WTC11 (cell line): ENCODE measurements at regions not wholly inside any gene's neighbourhood (a gene's known extent, or its start where the extent isn't known, plus 50 kb on each side); places are given as distances from the start of the nearest gene placed in this dataset.

Experiments used
- ELF4 ChIP-seq: sonication (generic); formaldehyde crosslinking; IDR thresholded peaks from 2 replicates; pipeline ENCODE4 v1.8.1; 2022; ENCODE audit warnings: low read depth, mild to moderate bottlenecking, moderate library complexity, missing genetic modification reagents
- ESRRA ChIP-seq: sonication (generic); formaldehyde crosslinking; IDR thresholded peaks from 2 replicates; pipeline ENCODE4 v1.8.1; 2022; ENCODE audit warnings: mild to moderate bottlenecking, missing genetic modification reagents, borderline replicate concordance
- MAX ChIP-seq: sonication (generic); formaldehyde crosslinking; IDR thresholded peaks from 2 replicates; pipeline ENCODE4 v1.8.0; 2022; ENCODE audit warnings: mild to moderate bottlenecking, missing genetic modification reagents
- ZNF317 ChIP-seq: sonication (generic); formaldehyde crosslinking; IDR thresholded peaks from 2 replicates; pipeline ENCODE4 v1.8.1; 2023; ENCODE audit warnings: low read depth, mild to moderate bottlenecking, moderate library complexity, missing genetic modification reagents, borderline replicate concordance
- ZNF416 ChIP-seq: fragments of 250-450 bp; sonication (Bioruptor Pico); IDR thresholded peaks from 2 replicates; pipeline ENCODE4 v1.9.0; 2021; ENCODE audit warnings: mild to moderate bottlenecking, inconsistent platforms
- TF ChIP-seq, protein P1 (sequence below): fragments of 200-600 bp; IDR thresholded peaks from 2 replicates; pipeline ENCODE4 v1.8.0; 2022; ENCODE audit warnings: antibody characterized with exemption
- TF ChIP-seq, protein P2 (sequence below): sonication (generic); formaldehyde crosslinking; IDR thresholded peaks from 2 replicates; pipeline ENCODE4 v1.8.0; 2023; ENCODE audit warnings: missing genetic modification reagents

DNA sequence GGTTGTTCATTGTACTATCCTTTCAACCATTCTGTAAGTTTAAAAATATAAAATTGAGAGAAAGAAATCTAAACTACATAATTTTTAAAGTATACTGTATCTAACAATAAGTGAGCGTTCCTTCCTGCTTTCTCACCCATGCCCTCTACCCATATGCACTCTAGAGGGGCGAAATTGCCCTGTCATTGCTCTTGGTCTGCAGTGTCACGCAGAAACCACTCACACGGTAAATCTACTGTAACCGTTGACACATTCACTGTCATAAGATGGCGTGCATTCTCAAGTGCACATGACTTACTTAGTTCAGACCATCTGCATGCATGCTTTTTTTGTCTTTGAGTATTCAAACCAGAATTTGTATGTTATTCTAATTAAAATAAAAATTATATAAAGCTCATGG, 55.7 kb upstream of the NIPBL start:
- TF ChIP-seq, protein P1, sequence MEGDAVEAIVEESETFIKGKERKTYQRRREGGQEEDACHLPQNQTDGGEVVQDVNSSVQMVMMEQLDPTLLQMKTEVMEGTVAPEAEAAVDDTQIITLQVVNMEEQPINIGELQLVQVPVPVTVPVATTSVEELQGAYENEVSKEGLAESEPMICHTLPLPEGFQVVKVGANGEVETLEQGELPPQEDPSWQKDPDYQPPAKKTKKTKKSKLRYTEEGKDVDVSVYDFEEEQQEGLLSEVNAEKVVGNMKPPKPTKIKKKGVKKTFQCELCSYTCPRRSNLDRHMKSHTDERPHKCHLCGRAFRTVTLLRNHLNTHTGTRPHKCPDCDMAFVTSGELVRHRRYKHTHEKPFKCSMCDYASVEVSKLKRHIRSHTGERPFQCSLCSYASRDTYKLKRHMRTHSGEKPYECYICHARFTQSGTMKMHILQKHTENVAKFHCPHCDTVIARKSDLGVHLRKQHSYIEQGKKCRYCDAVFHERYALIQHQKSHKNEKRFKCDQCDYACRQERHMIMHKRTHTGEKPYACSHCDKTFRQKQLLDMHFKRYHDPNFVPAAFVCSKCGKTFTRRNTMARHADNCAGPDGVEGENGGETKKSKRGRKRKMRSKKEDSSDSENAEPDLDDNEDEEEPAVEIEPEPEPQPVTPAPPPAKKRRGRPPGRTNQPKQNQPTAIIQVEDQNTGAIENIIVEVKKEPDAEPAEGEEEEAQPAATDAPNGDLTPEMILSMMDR = no peak
- TF ChIP-seq ZNF317 (CRISPR knock-in tag) (no peak), MAX (CRISPR knock-in tag) (no peak), ZNF416 (no peak), ELF4 (CRISPR knock-in tag) (no peak), ESRRA (CRISPR knock-in tag) (no peak)
- TF ChIP-seq, protein P2, sequence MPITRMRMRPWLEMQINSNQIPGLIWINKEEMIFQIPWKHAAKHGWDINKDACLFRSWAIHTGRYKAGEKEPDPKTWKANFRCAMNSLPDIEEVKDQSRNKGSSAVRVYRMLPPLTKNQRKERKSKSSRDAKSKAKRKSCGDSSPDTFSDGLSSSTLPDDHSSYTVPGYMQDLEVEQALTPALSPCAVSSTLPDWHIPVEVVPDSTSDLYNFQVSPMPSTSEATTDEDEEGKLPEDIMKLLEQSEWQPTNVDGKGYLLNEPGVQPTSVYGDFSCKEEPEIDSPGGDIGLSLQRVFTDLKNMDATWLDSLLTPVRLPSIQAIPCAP (CRISPR knock-in tag) = no peak
